HepG2 (cell line): ENCODE measurements at regions not wholly inside any gene's neighbourhood (a gene's known extent, or its start where the extent isn't known, plus 50 kb on each side); places are given as distances from the start of the nearest gene placed in this dataset.

Experiments used
- ATAC-seq: fragments of 200-7000 bp; cut with Tn5 transposase; 3 replicates; pipeline ENCODE4 v1.9.1; 2020; ENCODE audit warnings: mild to moderate bottlenecking, moderate library complexity
- BruUV-seq: library from RNA; stranded (reverse); fragments of 400-500 nt; replicated peaks from 2 replicates; lab custom pipeline; 2021; lab: Mats Ljungman, UMichigan
- CTCF ChIA-PET: fragments of 300-600 bp; formaldehyde crosslinking; extraction: SDS; loops from one replicate; lab custom pipeline; 2021; ENCODE audit warnings: low total read pairs, inconsistent platforms, low intra/inter-chr PET ratio; lab: Yijun Ruan, JAX
- POLR2A ChIA-PET: fragments of 350-600 bp; sonication (Branson Sonifier 250); formaldehyde crosslinking; loops from one replicate; lab custom pipeline; 2020; ENCODE audit warnings: antibody characterized with exemption, inconsistent platforms; lab: Yijun Ruan, JAX
- DNase-seq: peaks from one replicate; pipeline ENCODE4 v3.0.0-alpha.2; 2015; ENCODE audit warnings: low spot score
- FAIRE-seq: peaks from 3 replicates; lab custom pipeline; 2011; peaks lifted over from hg19 to GRCh38; lab: Jason Lieb, UNC
- H2AFZ ChIP-seq: one replicate; pipeline ENCODE4 v1.6.1; 2011; ENCODE audit warnings: low read length, inconsistent platforms
- H3K27ac ChIP-seq: fragments of 300-600 bp; 3 replicates; pipeline ENCODE4 v1.8.0; 2011; ENCODE audit warnings: mixed run types, mild to moderate bottlenecking, mixed read lengths, low read length, inconsistent platforms; ENCODE audit not compliant: insufficient read depth; ENCODE audit errors: extremely low read length
- H3K27me3 ChIP-seq, 2 experiments: fragments of 200-600 bp in 1 of 2; 2 replicates in 1 of 2; 3 replicates in 1 of 2; pipeline versions ENCODE4 v1.6.0 to v1.8.0; 2011; ENCODE audit warnings: low read length in 2 of 2, mild to moderate bottlenecking in 2 of 2, moderate library complexity in 2 of 2, inconsistent platforms in 1 of 2; ENCODE audit not compliant: insufficient read depth in 2 of 2, control insufficient read depth in 1 of 2
- H3K36me3 ChIP-seq, 2 experiments: fragments of 200-600 bp in 1 of 2; replicated peaks in 1 of 2; 2 replicates in 1 of 2; 3 replicates in 1 of 2; pipeline versions ENCODE4 v1.5.1 to v1.8.0; 2011; ENCODE audit warnings: low read length in 2 of 2, inconsistent platforms in 1 of 2; ENCODE audit not compliant: insufficient read depth in 2 of 2, control insufficient read depth in 1 of 2
- H3K4me1 ChIP-seq: 2 replicates; pipeline ENCODE4 v1.5.1; 2012; ENCODE audit warnings: low read length, inconsistent platforms; ENCODE audit not compliant: insufficient read depth
- H3K4me2 ChIP-seq: 2 replicates; pipeline ENCODE4 v1.6.0; 2011; ENCODE audit warnings: low read depth, low read length, inconsistent platforms
- H3K4me3 ChIP-seq, 3 experiments: fragments of 200-600 bp in 1 of 3; sonication (generic), shearing (Covaris generic) in 1 of 3; replicated peaks in 1 of 3; 2 replicates each; pipeline ENCODE4 v1.5.1; 2011 to 2016; ENCODE audit warnings: low read length in 3 of 3, inconsistent platforms in 2 of 3, low read depth in 2 of 3, mild to moderate bottlenecking in 2 of 3, control low read depth in 1 of 3, mixed read lengths in 1 of 3; ENCODE audit not compliant: insufficient read depth in 1 of 3
- H3K79me2 ChIP-seq: one replicate; pipeline ENCODE4 v1.6.1; 2011; ENCODE audit warnings: low read length, inconsistent platforms; ENCODE audit not compliant: insufficient read depth
- H3K9ac ChIP-seq: 2 replicates; pipeline ENCODE4 v1.6.0; 2011; ENCODE audit warnings: mild to moderate bottlenecking, low read depth, low read length, inconsistent platforms; ENCODE audit not compliant: insufficient read depth
- H3K9me3 ChIP-seq: 2 replicates; pipeline ENCODE4 v1.5.1; 2012; ENCODE audit warnings: mild to moderate bottlenecking, low read length
- H4K20me1 ChIP-seq: 2 replicates; pipeline ENCODE4 v1.6.0; 2011; ENCODE audit warnings: inconsistent platforms, mild to moderate bottlenecking, low read length, moderate library complexity; ENCODE audit not compliant: insufficient read depth
- HBP1 ChIP-seq: IDR thresholded peaks from 2 replicates; pipeline ENCODE4 v1.6.1; 2016; ENCODE audit warnings: low read depth, control low read depth
- HCFC1 ChIP-seq: fragments of 150-350 bp; IDR thresholded peaks from 2 replicates; pipeline ENCODE4 v1.6.1; 2014; ENCODE audit warnings: low read depth, low read length
- PRDM4 ChIP-seq: sonication (generic); formaldehyde crosslinking; IDR thresholded peaks from 2 replicates; pipeline ENCODE4 v1.9.0; 2021; ENCODE audit warnings: missing genetic modification reagents, borderline replicate concordance
- ZMYM2 ChIP-seq: sonication (generic); formaldehyde crosslinking; IDR thresholded peaks from 2 replicates; pipeline ENCODE4 v1.8.0; 2022; ENCODE audit warnings: mild to moderate bottlenecking, missing genetic modification reagents
- ZNF451 ChIP-seq: sonication (generic); formaldehyde crosslinking; IDR thresholded peaks from 2 replicates; pipeline ENCODE4 v1.5.0; 2020; ENCODE audit warnings: mild to moderate bottlenecking, missing genetic modification reagents
- ZNF558 ChIP-seq: sonication (generic); formaldehyde crosslinking; IDR thresholded peaks from 2 replicates; pipeline ENCODE4 v1.9.0; 2022; ENCODE audit warnings: mild to moderate bottlenecking, missing genetic modification reagents, borderline replicate concordance
- ZSCAN31 ChIP-seq: sonication (generic); formaldehyde crosslinking; IDR thresholded peaks from 2 replicates; pipeline ENCODE4 v1.5.0; 2020; ENCODE audit warnings: low read depth, mild to moderate bottlenecking, missing genetic modification reagents
- WGBS: methylation state at CpG from one replicate; pipeline ENCODE4 v1.1.6; 2017; ENCODE audit warnings: low lambda C conversion rate; 5-methylcytosine and 5-hydroxymethylcytosine counted together
- in situ Hi-C: cut with HindIII; loops from 2 replicates; pipeline ENCODE4 v1.10.0; 2017; ENCODE audit warnings: low pct_unique_long_range_greater_than_20kb; ENCODE audit not compliant: extremely low pct_ligation_motif_present
- intact Hi-C: fragments of 100-400 bp; cut with micrococcal nuclease; formaldehyde crosslinking; loops from one replicate; pipeline ENCODE4 v1.10.0; 2022; ENCODE audit not compliant: unreplicated experiment

DNA sequence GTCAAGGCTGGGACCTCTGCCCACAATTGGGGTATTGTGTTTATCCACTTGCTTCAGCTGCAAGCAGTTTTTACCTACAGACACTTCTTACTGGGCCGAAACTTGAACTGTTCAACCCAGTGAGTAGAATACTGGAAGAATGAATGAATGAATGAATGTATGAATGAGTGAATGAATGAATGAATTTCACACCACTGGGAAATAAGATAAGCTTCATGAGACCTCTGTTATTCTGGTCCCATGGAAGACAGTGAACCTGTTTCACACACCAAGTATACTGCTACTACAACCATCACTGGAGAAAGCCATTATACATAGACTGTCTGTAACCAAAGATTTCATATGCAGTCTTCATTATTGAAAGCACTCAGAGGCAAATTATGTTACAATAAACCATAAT, 295.0 kb upstream of the GULP1 start:
- H3K9me3 ChIP-seq = no peaks in the 10 kb centered on the region
- no TSS peak for BruUV-seq
- DNase-seq (no peak), FAIRE-seq (no peak), ATAC-seq (no peak)
- H3K4me1 ChIP-seq = no peaks in the 10 kb centered on the region
- CTCF ChIA-PET = no interaction called here
- no peak overlapping the region for H3K4me3 ChIP-seq
- H2AFZ ChIP-seq = no peak overlapping the region
- H3K27me3 ChIP-seq = no peaks in the 10 kb centered on the region
- no peaks in the 10 kb centered on the region for H3K36me3 ChIP-seq
- in situ Hi-C loops (no loop called here), intact Hi-C loops (no loop called here)
- POLR2A ChIA-PET = no interaction called here
- no peaks in the 10 kb centered on the region for H3K79me2 ChIP-seq
- 39% methylated on average over 1 of the region's 1 CpG for WGBS
- H4K20me1 ChIP-seq = no peaks in the 10 kb centered on the region
- TF ChIP-seq HBP1 (CRISPR knock-in tag) (no peak), ZNF451 (CRISPR knock-in tag) (no peak), ZMYM2 (CRISPR knock-in tag) (no peak), ZSCAN31 (CRISPR knock-in tag) (no peak), PRDM4 (CRISPR knock-in tag) (no peak), ZNF558 (no peak), HCFC1 (no peak)
- no peak overlapping the region for H3K4me2 ChIP-seq
- H3K9ac ChIP-seq = no peak overlapping the region
- H3K27ac ChIP-seq = no peak overlapping the region
